Activated CD4-positive, alpha-beta T cell treated with anti-CD3 and anti-CD28 coated beads for 1 hour (primary cell): ENCODE measurements at regions not wholly inside any gene's neighbourhood (a gene's known extent, or its start where the extent isn't known, plus 50 kb on each side); places are given as distances from the start of the nearest gene placed in this dataset.

Source experiments
- DNase-seq: peaks from one replicate; pipeline ENCODE4 v3.0.0-alpha.2; 2020

DNA sequence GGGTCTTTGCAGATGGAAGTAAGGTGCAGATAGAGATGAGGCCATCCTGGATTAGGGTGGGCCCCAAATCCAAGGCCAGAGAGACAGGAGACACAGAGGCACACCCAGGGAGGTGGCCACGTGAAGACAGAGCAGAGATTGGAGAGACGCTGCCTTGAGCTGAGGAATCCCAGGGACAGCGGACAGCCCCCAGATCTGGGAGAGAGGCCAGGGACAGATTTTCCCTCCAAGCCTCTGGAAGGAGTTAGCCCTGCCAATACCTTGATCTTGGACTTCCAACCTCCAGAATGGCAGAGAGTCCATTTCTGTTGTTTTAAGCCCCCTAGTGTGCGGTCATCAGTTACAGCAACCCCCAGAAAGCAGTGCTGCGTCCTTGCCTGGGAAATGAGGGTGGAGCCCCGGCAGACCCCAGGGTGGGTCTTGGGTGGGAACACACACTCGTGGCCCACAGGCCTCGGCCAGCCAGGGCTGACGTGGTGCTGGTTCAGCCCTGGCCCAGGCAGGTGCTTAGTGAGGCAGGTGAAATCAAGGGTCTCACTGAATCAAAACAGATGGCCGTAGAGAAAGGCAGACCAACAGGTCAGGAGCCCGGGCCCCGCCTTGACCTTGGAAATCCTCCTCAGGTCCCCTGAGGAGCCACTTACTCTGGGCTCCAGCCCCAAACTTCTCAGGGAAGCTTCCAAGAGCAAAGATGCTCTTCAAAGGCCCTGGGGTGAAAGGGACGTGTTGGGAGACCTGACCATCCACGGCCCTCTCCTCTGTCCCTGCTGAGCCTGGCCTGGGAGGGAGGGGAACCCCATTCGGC, 169.3 kb downstream of the RBFOX3 start:
- DNase-seq: no peak

DNA sequence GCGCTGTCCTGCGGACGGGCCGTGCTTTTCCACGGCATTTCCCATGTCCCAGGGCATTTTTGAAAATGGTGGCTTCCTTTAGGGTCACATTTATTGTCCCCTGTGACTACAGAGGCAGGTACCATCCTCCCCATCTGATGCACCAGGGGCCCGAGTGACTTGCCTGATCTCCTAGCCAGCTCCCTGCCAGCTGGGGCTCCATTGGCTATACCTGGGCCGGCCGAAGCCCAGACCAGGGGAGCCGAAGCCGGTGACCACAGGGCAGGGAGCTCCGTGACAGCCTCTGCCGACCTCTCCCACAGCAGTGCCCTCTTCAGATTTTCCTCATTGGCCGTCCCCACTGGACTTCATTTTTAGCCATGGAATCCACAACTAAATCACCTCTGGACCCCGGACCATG, 170.6 kb downstream of the RBFOX3 start:
- no peak for DNase-seq

DNA sequence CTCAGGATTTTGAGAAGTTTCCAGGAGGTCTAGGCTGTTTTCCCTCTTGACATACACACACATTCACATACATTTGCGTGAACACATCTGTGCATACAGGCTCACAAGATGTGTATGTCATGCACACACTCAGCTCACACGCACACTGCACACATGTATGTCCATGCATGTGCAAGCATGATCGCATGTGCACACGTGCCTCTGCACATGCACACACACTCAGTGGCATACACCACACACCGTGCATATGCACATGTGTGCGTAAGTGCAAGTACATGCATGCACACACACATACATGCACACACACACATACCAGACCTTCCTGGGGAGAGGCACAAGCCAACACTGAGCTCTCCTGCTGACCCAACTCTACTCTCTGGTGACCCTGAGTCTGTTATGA, 171.4 kb downstream of the RBFOX3 start:
- DNase-seq: no peak

DNA sequence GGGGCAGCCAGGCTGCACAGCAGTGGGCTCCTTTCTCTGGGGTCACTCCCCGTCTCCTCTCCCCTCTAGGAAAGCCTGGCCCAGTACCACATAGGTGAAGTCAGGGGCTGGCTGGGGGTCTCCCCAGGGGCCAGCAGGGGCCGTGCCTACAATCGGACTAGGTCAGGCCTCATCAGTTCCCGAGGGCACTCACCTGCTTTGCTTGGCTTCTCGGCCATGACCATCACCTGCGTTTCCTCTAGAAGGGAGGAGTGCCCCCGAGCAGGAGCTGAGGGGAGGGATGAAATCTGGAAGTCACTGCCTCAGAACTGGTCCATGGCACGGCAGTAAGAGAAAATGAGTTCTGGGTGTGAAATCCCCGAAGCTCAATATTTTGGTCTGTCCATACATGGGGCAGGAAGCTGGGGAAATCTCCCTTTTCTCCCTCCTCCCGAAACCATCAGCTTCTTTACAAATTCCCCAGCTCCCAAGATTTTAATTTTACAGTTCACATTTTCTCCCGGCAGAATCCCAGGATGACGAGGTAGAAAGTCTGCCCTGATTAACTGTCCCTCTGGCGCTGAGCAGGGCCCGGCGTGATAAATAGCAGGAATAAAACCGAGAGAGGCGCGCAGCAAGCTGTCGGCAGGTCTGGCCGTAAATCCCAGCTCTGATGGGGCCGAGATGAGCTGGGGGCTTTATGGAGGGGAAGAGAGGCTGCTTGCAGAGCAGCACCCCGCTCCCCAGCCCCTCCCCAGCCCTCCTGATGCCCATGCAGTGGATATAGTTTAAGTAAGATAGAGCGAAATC, 172.1 kb downstream of the RBFOX3 start:
- DNase-seq: no peak

DNA sequence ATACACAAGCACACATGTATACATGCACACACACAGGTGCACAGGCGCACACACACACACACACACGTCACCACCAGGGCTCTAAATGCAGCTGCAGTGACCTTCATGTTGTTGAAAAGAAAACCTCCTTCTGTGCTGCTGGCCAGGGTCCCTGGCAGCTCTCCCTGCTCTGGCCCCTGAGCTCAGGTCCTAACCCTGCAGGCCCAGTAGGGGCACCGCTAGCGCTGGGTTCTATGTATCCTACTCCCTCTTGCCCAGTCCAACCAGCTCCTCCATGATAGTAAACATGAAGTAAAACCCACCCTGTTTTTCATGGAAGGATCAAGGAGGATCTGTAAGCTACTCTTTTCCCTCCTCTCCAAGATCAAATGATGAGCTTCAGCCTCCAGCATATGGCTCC, 172.8 kb downstream of the RBFOX3 start:
- DNase-seq: no peak

DNA sequence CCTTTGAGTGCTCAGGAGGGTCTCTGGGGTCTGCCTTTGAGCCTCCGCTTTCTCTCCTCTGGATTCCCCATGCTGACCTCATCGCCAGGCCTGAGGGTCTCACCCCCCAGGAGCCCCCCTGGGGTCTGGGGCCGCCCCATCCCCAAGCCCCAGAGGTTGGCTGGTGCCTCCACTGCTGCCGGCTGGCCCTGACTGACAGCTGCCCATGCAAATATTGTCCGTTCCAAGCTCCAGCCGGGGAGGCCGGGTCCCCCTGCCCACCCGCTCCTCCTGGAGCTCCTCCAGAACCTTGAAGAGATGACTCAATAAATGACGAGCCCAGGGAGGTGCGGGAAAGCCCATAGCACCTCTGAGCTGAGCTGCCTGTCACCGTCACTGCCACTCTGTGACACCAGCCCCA, 173.8 kb downstream of the RBFOX3 start:
- no peak for DNase-seq

DNA sequence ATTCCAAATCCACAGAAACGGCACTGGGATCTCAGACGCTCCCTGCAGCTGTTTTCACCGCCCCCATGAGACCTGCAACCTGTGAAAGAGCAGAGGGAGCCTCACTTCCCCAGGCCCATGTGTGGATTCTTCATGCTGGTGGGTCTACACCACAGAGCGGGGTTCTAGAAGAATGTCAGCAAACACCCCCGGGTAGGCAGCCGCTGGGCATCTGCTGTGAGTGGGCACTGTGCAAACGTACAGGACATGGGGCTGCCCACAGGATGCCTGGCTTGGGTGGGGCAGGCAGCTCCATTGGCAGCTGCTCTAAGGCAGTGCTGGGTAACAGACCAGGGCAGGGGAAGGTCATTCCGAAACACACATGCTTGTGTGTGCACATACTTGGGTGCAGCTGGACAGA, 174.9 kb downstream of the RBFOX3 start:
- DNase-seq: no peak

DNA sequence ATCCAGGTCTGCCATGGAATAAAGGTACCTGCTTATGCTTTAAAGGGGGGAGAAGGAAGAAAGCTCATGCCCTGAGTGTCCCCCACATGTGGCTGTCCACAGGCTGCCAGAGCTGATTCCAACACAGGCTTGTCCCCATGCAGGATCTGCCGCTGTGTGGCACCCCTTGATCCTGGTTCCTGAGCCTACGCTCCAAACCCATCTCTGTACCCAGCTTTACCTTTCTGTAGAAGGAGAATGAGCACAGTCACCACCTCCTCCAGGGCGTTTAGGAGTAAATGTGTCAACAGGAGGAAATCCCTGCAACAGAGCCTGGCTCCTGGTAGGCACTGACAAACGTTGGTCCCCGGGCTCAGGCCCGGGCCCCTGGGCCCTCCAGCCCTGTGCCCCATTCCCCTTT, 175.6 kb downstream of the RBFOX3 start:
- DNase-seq: no peak

DNA sequence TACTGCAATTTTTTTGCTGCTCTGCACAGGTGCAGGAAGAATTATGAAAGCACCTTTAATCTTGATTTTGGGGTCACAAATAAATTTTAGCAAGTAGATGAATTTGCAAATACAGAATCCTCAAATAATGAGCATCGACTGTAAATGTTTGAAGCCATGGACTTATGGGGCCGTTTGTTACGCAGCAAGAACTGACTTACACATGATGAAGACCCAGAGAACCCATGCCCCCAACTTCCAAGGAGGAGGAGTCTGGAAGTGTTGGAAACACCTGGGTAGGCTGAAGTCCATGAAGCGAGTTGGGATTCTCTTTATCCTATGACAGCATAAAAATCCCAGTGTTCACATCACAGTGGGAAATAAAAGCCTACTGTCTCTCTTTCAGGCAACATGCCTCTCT, 176.6 kb downstream of the RBFOX3 start:
- no peak for DNase-seq

DNA sequence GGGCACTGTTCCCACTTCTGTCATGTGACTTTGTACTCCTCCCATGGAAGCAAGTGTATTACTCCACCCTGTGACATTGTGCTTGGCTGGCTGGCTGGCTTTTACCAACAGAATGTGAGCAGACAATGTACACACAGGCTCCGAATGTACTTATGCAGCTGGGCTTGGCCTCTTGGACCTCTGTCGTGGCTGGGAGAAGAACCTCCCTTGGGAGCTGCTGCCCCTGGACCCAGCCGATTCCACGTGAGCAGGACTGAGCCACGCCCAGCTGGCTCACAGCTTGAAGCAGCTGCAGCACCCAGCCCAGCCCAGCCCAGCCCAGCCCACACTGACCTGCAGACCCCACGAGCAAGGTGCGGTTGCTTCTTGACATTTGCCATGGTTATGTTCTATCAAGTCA, 177.5 kb downstream of the RBFOX3 start:
- no peak for DNase-seq

DNA sequence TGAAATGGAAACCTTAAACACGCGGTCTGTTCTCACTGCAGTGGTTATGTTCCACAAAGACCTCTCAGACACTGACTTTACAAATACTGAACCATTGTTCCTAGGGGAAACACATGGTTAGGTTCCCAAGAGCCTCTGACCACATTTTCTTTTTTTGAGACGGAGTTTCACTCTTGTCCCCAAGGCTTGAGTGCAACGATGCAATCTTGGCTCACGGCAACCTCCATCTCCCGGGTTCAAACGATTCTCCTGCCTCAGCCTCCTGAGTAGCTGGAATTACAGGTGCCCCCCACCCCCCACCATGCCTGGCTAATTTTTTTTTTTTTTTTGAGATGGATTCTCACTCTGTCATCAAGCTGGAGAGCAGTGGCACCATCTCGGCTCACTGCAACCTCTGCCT, 179.7 kb downstream of the RBFOX3 start:
- no peak for DNase-seq

DNA sequence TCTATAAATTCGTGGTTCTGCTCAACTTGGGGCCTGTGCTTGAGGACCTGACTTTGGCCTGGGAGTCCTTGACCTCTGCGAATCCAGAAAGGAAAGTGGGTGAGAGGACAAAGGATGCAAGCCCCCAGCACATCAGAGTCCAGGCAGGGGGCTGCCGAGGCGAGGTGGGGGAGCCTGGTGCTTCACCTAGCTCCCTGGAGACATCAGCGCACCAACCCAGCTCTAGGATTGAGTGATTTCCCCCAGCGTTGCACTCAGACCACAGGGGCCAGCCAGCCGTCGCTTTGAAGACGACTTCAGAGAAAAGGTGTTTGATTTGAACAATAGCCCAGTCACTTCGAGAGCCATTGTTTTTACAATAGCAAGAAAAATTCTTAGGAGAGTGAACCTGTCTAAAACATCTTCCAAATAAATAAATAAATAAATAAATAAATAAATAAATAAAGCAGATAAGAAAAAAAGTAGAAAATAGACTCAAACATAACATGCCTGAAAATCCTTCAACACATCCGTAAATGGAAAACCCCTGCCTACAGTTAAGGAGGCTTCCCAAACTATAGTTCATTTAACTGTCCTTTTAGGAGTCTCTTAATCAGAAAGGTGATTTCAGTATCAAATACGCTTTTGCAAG, 180.9 kb downstream of the RBFOX3 start:
- DNase-seq: no peak

DNA sequence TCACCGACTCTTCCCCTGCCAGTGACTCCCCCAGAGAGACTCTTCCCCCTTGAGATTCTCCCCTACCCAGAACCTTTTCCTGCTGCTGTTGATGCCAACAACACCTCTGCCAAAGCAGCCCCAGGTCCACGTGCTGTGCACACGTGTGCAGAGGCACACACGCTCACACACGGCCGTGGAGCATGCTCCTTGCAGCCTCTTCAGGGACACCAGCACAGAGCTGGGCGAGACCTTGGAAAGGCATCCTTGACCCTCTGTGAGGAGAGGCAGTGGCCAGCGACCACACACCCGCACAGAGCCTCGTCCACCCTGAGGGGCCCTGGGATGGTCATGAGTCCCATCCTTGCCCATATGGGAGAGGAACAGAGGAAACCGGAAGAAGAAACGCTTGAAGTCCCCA, 181.9 kb downstream of the RBFOX3 start:
- DNase-seq: no peak

DNA sequence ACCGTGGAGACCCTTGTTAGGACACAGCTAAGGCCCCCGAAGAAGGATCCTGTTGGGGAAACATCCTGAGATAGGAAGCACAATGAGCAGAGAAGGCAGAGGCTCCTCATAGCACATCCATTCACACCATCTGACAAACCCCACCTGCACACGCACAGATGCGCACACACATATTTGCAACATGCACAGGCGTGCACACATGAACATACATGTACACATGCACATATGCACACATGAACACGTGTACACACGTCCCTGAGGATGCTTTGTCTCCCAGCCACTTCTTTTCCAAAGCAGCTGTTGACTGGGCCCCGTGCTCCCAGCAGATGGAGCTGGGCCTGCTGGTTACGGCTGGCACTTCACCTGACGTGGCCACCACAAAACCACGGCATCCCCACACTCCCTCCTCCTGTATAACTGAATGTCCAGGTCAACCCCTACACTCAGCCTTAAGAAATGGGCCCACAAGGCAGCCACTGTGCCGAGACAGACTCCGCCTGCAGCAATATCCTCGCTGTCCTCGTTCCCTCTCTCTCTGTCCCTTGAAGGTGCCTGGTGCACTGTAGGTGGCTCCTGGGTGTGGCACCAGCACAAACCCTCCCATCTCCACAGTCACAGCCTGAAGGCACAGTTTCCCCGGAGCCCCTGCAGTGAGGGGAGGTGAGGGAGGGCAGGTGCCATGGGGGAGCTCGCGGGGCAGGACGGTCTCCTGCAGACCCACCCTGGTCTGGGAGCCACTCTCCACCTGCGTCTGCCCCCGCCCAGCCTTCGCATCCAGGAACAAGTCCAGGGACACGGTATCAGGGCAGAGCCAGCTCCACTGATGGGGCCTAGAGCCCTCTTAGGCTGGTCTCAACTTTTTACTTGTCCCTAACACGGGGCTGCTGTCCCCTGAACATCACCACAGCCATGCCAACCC, 183.0 kb downstream of the RBFOX3 start:
- DNase-seq: no peak

DNA sequence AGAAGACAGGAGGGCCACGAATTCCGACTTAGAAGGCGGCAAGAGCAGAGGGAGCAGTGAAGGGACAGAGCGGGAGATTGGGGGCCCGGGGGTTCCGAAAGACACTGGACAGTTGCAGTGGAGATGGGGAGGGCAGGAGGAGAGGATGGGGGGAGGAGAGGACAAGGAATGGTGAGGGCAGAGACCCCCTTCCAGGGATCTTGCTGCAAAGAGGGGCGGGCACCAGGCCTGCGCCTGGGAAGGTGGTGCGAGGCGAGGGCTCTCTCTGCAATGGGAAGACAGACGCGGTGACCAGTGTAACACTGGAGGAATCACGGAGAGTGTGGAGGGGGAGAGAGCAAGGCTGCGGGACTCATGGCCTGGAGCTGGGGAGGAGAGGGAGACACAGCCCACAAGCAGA, 185.2 kb downstream of the RBFOX3 start:
- DNase-seq: no peak

DNA sequence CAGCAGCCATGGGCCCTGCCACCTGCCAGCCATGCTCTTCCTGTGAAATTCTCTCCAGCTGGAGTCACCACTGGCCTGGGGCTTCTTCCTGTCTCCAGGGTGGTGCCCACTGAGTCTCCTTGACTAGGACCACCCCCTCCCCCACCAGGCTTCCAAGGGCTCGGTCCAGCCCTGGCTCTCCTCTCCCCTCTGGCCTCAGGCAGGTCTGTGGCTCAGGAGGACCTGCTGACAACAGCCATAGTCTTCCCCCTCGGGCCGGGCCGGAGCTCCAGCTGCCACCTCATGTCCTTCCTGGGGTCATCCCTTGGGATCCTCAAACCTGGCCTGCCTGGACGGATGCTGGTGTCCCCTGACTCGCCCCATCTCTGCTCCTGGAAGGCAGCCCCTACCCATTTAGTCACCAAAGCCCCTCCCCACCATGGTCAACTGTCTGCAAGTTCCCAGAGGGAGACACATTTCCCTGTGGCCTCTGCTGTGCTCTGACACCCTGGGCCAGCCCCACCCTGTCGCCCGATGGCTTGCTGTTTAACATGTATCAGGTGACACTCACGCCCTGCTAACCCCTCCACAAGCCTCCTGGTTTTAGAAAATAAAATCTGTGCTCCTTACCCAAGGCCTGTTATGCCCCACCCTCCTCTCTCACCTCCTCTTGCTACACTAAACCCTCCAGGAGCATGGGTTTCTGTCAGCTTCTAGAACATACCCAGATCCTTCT, 186.2 kb downstream of the RBFOX3 start:
- no peak for DNase-seq

DNA sequence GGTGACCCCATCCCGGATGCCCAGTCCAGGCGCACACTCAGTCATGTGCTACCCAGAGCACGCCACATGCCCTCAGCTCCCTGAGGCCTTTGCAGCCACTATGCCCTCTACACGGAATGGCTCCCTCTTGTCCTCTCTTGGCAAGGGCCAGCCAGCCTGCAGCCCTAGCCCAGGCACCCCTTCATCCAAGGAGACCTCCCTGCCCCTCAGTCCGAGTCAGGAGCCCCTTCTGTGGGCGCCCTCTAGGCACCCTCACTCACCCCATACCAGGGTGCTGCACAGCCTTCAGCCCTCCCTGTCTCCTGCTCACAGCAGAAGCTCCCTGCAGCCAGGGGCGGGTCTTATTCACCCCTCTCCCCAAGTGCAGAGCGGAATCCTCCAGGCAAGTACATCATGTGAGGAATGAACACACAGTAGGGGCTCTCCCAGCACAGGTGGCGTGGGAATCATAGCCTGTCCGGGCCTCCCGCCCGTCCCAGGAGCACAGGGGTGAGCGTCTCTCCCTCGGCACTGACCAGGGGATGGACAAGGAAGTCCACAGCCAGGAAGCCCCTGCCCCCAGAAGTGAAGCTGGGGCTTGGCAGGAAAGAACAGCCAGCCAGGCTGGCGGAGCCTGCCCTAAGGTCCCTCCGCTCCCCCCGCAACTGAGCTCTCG, 186.9 kb downstream of the RBFOX3 start:
- DNase-seq: no peak

DNA sequence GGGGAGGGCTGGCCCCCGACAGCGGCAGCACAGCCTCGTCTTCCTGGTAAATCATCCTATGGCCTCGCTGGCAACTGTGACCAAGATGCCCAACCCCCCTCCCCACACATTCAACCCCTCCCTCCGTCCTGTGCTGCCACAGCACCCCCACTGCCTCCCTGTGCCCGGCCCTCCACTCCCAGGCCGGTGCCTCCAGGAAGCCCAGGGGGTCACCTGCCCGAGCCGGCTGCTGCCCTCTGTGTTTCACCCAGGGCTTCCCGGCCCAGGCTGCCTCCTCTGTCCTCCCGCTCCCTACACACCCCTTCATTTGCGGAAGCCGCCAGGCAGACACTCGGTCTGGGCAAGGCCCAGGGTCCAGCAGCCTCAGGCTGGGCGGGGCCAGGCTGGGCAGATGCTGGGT, 188.6 kb downstream of the RBFOX3 start:
- no peak for DNase-seq

DNA sequence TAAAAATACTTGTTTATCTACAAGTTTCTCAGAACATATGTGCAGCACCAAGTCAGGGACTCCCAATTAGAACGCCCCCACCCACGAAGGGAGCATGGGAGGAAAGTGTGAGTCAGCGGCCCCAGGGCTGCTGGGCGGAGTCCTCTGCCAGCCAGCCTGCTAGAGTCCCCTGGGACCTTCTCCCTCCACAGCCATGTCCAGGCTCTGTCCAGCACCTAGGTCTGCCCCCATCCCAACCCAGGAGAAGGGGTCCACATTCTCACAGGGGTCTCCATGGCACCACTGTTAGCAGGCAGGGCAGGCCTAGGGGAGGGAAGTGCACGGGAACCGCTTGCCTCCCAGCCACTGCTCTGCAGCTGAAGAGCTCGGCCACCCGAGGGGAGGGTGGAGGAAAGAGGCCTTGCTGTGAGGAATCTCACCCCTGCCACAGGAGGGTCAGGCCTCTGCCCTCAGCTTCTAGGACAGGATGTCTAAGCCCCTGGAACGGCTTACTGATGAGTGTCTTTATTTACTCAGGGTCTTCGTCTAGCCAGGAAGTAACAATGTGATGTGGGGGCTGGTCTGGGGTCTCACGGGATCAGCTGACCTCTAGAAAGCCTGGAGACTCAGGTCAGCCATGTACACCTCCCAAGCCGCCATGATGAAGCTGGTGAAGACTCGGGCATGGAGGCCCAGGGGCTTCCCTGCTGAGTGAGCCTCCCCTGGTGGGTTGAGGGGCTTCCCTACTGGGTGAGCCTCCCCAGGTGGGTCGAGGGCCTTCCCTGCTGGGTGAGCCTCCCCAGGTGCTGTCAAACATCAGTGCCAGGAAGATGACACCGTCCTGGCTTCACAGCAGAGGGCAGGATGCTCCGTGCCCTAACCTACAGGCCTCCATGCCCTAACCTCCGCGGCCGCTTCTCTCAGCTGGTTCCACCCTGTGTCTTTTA, 190.3 kb downstream of the RBFOX3 start:
- DNase-seq: no peak

DNA sequence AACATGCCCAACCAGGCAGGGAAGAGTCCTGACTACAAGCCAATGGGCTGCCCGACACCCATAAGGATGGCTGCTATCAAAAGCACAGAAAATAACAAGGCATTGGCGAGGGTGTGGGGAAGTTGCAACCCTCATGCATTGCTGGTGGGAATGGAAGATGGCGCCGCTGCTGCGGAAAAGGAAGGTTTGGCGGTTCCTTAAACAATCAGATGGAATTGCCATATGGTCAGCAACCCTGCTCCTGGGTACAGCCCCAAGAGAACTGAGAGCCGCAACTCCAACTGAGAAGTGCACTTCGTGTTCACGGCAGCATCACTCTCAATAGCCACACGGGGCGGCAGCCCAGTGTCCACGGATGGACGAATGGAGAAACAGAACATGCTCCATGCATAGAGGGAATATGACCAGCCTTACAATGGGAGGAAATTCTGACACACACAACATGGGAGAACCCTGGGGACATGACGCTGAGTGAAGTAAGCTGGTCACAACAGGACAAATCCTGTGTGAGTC, 193.3 kb downstream of the RBFOX3 start:
- DNase-seq: no peak
